ENCODE measurements at regions not wholly inside any gene's neighbourhood (a gene's known extent, or its start where the extent isn't known, plus 50 kb on each side); places are given as distances from the start of the nearest gene placed in this dataset.
A peak's percentile ranks its signal among the peaks of the same experiment; 100 is the strongest.

DNA sequence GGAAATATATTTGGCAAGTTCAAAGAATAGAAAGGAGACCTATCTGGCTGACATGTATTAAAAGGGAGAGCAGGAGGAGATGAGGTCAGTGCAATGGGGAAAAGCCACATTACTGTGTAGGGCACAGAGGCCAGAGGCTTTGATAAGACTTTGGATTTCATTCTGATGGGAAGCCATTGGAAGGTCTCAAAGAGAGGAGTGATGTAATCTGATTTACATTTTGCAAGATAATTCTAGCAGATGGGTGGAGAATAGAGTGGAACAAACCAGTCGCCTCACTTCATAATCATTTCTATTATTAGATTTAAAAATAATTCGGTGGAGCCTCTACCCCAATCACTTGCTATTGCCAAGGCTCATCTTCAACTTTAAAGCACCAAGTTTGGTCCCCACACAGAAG is 278.4 kb upstream of the ZC3H12C start:
- no peak for DNase-seq

DNA sequence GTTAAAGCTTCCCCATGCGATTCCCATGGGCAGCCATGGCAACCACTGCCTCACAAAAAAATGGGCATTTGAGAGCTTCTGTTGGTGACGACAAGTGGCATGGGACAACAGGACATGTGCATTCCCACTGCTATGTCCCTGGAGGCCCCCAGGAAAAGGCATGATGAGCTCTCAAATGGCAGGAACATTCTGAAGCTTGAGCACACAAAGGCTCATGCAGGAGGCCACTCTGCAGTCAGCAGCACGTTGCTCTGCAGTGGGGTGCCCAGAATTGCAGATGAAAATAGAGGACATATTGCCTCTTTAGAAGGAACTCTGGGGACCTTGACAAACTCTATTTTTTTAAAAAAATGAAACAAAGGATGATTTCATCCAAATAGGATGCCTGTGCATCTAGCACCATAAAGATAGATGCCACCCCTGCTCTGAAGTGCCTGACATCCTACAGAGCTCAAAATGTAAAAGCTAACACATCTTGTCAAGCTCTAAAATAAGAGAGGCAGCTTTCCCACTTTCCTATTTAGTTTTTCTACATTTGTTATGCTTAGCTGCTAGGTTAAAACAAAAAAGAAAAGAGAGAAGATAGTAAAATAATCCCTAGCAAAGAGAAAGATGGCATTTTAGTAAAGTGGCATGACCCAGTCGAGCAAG is 277.6 kb upstream of the ZC3H12C start:
- DNase-seq, result no peak

DNA sequence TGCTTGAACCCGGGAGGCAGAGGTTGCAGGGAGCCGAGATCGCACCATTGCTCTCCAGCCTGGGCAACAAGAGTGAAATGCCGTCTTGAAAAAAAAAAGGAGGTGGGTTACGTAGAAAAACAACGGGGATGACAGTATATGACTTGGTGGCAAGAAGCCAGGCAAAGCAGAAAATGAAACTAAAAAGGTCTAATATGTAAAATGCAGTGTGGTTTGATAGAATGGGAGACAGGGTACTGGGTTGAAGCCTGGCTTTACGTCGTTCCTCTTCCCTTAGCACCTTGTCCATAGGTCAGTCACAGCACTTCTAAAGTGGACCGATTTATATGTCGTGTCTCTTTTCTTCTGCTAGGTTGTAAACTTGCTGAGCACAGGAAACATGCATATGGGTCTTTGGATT is 274.9 kb upstream of the ZC3H12C start:
- no peak for DNase-seq

DNA sequence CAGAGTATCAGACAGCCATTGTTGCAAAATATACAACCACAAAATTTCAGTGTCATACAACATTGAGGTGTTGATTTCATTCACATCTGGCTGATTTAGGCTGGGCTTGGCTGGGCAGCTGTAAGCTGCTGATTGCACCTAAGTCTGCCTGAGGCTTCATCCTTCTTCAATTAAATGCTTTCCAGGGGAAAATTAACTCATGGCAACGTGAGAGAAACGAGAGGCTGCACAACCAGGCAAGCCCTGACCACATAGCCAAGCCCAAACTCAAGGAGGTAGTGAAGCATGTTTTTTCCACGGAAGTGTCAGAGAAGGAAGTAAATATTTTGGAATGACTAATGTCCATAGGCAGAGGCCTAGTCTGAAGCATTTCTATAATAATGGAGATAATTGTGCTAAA is 273.8 kb upstream of the ZC3H12C start:
- DNase-seq, result no peak

DNA sequence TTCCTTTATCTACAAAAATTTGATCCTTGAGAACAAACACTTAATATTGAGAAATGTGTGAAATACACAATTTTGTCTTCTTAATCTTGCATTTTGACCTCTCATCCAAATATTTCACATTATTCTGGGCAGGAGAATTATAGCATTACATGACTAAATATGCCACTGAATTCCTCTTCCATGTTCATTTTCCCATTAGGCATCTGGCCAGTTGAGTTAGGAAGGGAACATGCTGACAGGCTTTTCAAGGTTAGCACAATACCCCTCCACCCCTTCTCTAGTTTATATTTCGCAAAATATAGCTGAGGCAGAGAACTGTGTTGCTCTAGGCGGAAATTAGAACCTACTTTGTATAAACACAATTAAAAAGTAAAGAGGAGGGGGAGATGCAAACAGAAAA is 271.7 kb upstream of the ZC3H12C start:
- DNase-seq, result no peak

DNA sequence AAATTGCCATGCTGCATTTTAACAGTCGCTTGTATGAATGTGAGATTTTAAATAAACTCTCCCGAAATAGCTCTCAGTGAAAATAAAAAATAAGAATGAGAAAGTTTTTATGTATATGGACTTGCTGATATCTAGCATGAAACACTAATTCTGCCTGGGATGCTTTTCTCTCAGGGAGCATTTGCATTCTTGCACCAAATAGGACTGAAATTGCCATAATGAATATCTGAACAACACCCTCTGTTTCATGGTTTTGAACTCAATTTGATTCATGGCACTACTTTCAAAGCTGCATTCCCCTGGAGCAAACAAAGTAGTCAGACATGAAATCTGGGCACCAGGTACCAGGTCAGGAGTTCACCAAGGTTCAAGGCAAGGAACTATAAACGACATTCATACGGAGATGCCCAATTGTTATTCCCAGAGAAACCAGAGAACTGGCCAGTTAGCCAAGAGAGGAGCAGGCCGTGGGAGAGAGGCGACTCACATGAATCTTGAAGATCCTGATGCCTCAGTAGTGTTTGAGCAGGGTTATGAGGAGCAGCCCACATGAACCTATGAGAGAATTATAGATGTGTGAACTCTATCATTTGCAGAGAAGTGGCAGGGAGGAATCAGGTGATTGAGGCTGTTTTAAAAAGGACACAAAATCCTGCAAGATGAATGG is 270.6 kb upstream of the ZC3H12C start:
- DNase-seq, result no peak

DNA sequence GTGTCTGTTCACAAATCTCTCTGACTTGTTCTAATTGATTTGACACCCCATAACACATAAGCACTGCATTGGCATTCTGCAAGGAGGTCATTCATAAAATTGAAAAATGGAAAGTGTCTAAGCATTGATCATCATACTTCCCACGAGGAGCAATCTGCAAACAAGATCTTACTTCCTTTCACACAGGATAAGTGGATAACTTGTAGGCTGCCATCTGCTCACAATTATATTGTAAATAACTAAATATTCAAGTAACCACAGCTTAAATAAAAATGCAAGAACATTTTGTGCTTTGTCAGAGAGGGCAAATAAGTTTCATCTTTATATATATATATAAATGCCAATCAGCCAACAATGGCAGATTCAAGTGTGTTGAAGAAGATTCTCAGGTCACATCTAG is 264.8 kb upstream of the ZC3H12C start:
- no peak for DNase-seq

DNA sequence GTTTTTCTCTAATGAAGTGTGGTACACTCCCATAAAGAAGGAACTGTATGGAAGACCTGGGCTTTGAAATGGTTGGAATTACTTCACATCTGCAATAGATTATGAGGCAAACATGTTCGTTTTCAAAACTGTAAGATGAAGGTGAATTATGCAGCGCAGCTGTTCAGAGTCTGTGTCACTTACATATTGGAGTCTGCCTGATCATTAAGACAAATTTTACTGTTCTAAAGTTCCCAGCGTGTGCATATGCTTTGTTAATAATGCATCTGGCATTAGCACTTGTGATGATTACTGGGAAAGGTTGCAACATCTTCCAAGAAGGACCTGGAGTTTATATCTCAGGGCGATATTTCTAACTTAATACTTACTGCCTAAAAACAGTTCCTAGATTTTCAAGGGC is 255.2 kb upstream of the ZC3H12C start:
- no peak for DNase-seq

DNA sequence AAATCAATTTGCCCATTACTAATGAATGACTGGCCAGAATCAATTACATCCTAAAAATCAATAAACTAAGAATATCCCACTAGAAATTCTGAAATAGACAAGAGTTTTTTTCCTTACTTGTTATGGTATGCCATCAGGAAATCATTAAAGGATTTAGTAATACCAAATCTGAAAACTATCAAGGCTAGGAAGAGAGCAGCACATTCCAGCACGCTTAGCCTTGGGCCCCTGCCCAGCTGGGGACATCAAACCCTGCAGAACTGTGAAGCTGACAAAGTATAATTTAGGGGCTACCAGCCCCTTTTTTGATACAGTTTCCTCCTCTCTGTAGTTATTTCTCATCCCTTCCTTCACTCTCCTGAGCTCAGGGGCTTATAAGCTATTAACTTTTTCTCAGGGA is 247.8 kb upstream of the ZC3H12C start:
- DNase-seq, result no peak

DNA sequence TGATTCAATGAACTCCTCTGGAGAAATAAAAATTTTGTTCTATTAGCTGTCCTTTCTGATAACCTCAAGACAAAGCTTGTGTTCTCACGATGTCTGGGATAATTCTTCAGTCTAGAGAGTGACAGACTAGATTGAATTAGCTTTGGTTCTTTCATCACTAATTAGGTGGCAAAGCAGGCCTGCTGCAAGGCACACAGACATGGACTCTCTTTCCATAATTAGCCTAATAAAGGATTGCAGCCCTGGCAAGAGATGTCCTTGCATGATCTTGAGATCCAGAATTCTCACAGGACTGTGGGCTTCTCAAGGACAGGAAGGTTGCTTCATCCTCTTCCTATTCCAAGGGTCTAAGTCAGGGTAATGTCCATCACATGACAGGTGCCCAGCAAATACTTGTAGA is 245.6 kb upstream of the ZC3H12C start:
- DNase-seq, result no peak

DNA sequence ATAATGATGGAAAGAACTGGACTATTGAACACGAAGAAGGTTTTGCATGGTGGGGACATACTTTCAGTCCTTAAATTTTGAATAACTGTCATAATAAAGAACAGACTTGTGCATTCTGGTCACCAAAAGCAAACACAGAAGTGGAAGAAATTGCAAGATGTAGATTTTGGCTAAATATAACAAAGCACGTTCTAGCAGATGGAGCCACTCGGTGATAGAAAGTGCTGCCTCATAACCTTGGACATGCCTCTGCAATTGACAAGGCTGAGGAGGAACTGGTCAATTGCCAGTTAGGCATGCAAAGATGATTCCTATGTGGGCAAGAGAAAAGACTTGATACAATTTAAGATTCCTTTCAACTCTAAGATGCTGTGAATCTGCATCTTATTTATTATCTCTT is 244.1 kb upstream of the ZC3H12C start:
- no peak for DNase-seq

DNA sequence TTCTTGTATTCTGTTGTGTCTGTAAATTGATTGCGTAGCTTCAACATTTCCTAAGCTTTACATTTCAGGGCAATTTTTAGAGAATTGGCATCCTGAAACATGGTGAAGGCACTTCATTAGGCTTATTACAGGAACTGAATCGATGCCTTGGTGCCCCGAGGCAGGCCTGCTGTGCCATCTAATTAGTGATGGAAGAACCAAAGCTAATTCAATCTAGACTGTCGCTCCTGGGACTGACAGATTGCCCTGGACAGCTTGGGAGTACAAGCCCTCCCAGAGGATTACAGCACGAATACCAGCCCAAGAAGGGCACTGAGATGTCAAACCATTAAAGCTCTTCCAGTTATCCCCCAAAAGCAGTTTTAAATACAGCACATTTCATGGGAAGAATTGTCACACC is 243.2 kb upstream of the ZC3H12C start:
- DNase-seq, result no peak

DNA sequence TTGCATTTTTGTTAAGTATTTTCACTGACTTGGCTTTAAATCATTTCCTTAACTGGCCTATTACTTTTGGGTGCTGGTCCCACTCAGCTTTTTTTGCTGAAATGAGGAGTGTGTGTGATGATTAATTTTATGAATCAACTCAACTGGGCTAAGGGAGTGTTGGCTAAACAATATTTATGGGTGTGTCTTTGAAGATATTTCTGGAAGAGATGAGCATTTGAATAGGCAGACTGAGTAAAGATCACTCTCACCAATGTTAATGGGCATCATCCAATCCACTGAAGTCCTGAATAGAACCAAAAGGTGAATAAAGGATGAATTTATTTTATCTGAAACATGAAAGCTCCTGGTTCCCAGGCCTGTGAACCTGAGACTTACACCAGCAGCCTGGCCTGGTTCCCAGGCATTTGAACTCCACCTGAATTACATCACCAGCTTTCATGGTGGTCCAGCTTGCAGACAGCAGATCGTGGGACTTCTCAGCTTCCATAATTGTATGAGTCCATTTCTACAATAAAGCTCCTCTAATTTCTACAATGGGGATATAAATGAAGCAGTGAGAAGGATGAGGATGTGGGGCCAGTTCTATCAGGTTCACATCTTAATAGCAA is 241.3 kb upstream of the ZC3H12C start:
- DNase-seq, result no peak

DNA sequence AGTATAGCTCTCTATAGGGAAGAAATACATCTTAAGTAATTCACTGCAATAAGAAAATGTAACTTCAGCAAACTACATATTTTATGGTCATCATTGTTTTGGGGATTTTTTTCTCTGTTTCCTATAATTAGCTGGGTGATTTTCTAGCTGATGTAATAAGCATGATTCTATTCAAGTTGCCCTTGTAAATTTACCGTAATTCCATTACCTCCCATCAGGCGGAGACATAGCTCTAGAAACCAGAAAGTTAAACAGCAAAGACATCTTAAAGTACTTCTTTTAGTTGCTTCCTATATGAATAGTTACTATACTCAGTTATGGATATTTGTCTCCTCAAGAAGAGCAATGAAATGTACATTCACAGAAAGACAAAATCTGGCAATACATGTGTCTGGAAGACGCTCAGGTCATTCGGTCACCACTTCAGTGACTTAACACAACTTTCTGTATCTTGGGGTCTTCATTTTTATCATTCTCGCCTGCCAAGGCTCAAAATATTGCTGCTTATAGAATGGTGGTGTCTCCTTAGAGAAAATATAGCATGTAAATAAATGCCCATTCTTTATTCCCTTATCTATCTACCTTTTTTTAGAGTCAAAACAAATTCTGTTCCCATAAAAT is 239.9 kb upstream of the ZC3H12C start:
- DNase-seq, result no peak

DNA sequence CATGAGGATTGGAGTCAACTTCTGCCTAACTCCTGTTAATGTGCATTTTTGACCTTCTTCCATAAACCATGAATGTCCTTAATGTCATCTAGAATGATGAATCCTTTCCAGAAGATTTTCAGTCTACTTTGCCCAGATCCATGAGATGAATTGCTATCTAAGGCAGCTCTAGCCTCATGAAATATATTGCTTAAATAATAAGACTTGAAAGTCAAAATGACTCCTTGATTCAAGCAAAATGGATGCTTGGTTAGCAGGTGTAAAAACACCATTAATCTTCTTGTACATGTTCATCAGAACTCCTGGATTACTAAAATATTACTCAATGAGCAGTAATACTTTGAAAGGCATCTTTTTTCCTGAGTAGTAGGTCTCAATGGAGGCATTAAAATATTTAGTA is 238.5 kb upstream of the ZC3H12C start:
- DNase-seq, result no peak

DNA sequence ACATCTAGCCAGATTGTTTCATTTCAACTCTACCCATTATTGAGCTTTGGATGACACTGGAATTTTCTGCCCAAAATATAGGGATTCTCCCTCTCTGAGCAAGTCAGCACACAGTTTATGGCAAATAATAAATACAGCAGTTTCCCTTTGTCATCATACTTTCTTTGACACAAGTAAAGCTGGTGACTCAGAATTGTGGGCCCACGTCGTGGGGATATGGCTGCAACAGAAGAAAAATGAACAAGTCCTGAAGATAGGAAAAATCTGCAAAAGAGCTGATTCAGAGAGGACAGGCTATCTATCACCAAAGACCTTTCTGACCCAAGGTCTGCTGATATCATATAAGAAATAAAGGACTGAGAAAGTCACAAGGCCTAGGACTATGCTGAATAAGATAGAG is 236.3 kb upstream of the ZC3H12C start:
- no peak for DNase-seq

DNA sequence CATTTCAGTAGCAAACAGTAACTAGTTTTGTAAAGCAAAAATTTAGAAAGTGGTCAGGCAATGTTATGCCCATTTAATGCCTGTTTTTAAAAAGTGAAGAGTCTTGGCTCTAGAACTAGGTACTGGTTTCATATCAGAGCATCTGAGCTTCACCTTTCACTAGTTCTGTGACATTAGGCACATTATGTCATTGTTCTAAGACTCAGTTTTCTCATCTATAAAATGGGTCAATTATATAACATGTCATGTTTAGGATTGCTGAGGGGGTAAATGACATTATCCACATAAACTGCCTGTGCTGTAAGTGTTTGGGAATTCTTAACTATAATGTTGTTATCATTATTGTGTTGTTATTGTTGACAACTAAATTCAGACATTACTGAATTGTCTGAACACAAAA is 235.6 kb upstream of the ZC3H12C start:
- no peak for DNase-seq

DNA sequence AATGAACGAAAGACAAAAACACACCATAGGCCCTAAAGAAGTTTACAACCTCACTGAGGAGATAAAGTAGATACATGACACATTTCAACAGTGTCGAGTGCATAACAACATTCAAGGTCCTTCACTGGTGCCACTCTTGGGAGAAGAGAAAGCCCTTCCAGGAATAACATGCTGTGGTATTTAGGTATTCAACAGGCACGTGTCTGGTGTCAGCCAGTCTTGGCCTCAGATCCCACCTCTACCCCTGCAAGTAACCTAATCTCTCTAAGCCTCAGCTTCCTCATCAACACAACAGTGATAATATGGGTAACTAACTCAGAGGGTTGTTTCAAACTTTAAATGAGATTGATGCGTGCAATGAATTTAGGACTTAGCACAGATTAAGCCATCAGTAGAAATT is 235.0 kb upstream of the ZC3H12C start:
- no peak for DNase-seq

DNA sequence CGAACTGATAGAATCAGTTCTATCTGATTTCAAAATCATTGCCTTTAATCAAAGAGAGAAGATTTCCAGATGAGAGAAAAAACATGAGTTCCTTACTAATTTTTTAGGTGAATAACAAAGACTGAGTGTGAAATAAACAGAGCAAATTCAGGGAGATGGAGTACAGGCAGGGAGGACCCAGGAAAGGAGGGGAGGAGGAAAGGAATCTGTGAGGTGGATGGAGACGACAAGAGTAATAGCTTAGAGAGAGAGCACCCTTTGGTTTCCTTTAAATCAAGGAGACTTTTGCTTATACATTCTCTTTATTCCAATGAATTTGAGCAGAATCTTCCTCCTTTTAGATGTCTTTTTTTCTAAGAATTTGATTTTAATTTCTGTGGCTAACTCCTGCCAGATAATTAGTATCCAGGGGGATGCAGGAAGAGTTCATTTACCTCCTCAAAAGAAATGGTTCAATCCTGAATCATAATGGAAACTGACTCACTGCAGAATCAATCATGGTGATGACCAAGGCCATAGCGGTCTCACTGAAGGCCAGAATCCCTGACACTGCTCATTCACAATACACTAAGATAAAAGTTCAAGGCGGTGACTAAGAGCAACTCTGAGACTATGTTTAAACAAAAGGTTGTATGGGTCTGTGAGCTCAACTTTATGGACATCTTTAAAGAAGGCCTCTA is 234.0 kb upstream of the ZC3H12C start:
- no peak for DNase-seq

DNA sequence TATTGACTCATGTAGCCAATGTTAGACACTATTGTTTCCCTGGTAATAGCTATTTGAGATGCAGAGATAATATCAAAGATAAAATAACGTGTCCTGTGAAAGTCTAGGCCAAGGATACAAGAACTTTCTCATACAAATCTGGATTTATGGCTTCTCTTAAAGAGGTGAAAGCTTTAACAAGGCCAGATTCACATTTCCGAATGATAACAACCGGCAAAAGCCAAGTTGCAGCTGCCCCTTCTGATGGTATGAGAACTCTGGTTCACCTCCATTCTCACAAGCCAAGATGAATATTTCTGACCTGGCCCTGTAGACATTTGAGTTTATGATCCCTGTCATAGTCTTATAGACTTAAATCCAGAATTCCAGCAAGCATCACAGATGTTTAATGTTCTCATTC is 230.4 kb upstream of the ZC3H12C start:
- no peak for DNase-seq

DNA sequence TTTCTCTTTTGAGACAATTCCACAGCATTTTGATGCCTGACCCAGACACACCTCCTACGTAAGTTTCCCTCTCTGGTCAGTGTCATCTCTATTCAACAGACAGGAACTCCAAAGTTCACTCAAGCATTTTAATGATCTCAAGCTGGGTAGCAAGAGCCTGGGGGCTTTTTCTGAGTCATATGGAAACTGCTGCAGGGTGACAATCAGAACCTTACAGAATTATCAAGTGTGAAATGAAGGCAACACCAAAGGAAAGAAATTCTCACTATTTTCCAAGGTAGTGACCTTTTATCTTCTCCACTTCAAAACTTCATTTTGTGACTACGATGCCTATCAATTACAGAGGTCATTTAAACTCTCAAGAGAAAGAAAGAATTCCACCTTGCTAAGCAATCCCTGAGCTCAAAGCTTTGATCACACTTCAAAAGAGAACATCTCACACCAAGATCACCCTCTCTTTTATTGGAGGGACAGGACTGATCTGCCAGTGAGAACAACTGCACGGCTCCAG is 229.0 kb upstream of the ZC3H12C start:
- peak; percentile 15 for DNase-seq

DNA sequence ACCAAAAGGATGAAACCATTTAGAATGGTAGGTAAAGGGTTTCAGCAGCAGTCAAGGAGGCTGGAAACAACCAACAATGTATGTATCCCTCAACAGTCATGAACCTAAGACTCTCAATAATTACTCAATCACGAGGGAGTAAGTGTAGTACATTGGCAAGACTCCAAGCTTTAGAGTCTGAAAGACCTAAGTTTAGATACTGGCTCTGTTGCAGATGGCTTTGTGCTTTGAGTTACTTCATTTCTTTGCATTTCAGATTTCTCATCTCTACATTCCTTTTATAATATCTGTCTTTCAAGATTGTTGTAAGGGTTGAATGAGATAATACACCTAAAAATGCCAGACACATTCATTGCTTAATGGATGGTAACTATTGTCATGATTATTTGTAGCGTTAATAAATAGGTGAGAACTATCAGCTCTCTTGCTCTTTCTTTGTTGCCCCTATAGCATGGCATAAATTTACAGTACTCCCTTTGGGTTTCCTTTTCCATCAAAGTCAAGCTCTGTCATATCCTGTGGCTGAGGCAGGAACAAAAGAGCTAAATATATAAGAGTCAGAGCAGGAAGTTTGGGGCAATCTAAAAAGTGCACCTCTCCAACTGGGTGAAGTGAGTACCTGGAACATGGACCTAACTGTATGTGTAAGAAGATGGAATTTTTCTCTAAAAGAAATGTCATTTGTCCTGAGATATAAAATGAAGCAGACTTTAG is 228.2 kb upstream of the ZC3H12C start:
- no peak for DNase-seq
